Smooth muscle cell (in vitro differentiated cells): ENCODE measurements at regions not wholly inside any gene's neighbourhood (a gene's known extent, or its start where the extent isn't known, plus 50 kb on each side); places are given as distances from the start of the nearest gene placed in this dataset.

Experiments used
- DNase-seq: peaks from one replicate; lab custom pipeline; 2025; ENCODE audit not compliant: unreplicated experiment; lab: John Stamatoyannopoulos, UW
- H2AFZ ChIP-seq: fragments of 200-600 bp; sonication (generic); 2 replicates; pipeline ENCODE4 v1.6.0; 2016; ENCODE audit warnings: antibody characterized with exemption, low read depth, mild to moderate bottlenecking
- H3F3A ChIP-seq: fragments of 200-600 bp; sonication (generic); 2 replicates; pipeline ENCODE4 v1.6.0; 2017; ENCODE audit warnings: antibody characterized with exemption, low read depth
- H3K27ac ChIP-seq: fragments of 200-600 bp; sonication (generic); 2 replicates; pipeline ENCODE4 v1.5.1; 2016; ENCODE audit warnings: low read depth, mild to moderate bottlenecking
- H3K27me3 ChIP-seq: fragments of 200-600 bp; sonication (generic); 2 replicates; pipeline ENCODE4 v1.6.1; 2016; ENCODE audit warnings: low read depth, mild to moderate bottlenecking
- H3K36me3 ChIP-seq: fragments of 200-600 bp; sonication (generic); 2 replicates; pipeline ENCODE4 v1.5.1; 2016; ENCODE audit warnings: low read depth
- H3K4me1 ChIP-seq: fragments of 200-600 bp; sonication (generic); 2 replicates; pipeline ENCODE4 v1.5.1; 2016; ENCODE audit warnings: low read depth
- H3K4me2 ChIP-seq: fragments of 200-600 bp; sonication (generic); 2 replicates; pipeline ENCODE4 v1.6.0; 2016; ENCODE audit warnings: mild to moderate bottlenecking
- H3K4me3 ChIP-seq: fragments of 200-600 bp; sonication (generic); 2 replicates; pipeline ENCODE4 v1.5.1; 2016; ENCODE audit warnings: mild to moderate bottlenecking
- H3K79me2 ChIP-seq: fragments of 200-600 bp; sonication (generic); 2 replicates; pipeline ENCODE4 v1.6.0; 2016; ENCODE audit warnings: low read depth, mild to moderate bottlenecking
- H3K9ac ChIP-seq: fragments of 200-600 bp; sonication (generic); 2 replicates; pipeline ENCODE4 v1.6.0; 2016; ENCODE audit warnings: low read depth
- H3K9me3 ChIP-seq: fragments of 200-600 bp; sonication (generic); replicated peaks from 2 replicates; pipeline ENCODE4 v1.5.1; 2016; ENCODE audit warnings: low read depth
- H4K20me1 ChIP-seq: fragments of 200-600 bp; sonication (generic); 2 replicates; pipeline ENCODE4 v1.6.0; 2016; ENCODE audit warnings: low read depth
- WGBS: methylation state at CpG from one replicate; pipeline ENCODE4 v1.1.7; 2016; ENCODE audit warnings: low lambda C conversion rate; 5-methylcytosine and 5-hydroxymethylcytosine counted together
- TF ChIP-seq, protein P1 (sequence below): fragments of 200-600 bp; sonication (generic); IDR thresholded peaks from 2 replicates; pipeline ENCODE4 v1.5.1; 2017; ENCODE audit warnings: borderline replicate concordance, mild to moderate bottlenecking, antibody characterized with exemption; ENCODE audit not compliant: insufficient read depth, poor library complexity, severe bottlenecking

DNA sequence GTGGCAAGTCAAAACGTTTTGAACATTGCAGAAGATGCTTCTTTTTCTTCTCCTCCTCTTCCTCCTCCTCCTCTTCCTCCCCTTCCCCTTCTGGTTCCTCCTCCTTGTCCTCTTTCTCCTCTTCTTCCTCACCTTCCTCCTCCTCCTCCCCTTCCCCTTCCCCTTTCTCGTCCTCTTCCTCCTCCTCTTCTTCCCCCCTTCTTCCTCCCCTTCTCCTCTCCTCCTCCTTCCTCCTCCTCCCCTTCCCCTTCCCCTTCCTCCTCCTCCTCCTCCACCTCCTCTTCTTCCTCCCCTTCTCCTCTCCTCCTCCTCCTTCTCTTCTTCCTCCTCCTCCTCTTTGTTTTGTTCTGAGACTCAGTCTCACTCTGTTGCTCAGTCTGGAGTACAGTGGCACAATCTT lies 167.0 kb upstream of the SV2C start:
- TF ChIP-seq, protein P1, sequence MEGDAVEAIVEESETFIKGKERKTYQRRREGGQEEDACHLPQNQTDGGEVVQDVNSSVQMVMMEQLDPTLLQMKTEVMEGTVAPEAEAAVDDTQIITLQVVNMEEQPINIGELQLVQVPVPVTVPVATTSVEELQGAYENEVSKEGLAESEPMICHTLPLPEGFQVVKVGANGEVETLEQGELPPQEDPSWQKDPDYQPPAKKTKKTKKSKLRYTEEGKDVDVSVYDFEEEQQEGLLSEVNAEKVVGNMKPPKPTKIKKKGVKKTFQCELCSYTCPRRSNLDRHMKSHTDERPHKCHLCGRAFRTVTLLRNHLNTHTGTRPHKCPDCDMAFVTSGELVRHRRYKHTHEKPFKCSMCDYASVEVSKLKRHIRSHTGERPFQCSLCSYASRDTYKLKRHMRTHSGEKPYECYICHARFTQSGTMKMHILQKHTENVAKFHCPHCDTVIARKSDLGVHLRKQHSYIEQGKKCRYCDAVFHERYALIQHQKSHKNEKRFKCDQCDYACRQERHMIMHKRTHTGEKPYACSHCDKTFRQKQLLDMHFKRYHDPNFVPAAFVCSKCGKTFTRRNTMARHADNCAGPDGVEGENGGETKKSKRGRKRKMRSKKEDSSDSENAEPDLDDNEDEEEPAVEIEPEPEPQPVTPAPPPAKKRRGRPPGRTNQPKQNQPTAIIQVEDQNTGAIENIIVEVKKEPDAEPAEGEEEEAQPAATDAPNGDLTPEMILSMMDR, result no peak
- peaks cover 32% of the 10 kb centered on the region for H3K27me3 ChIP-seq
- H3K4me3 ChIP-seq, result no peak overlapping the region
- H3K4me1 ChIP-seq, result no peaks in the 10 kb centered on the region
- no peaks in the 10 kb centered on the region for H3F3A ChIP-seq
- H3K9ac ChIP-seq, result no peak overlapping the region
- no peaks in the 10 kb centered on the region for H3K36me3 ChIP-seq
- H2AFZ ChIP-seq, result no peak overlapping the region
- H4K20me1 ChIP-seq, result no peaks in the 10 kb centered on the region
- no peak for DNase-seq
- no peak overlapping the region for H3K27ac ChIP-seq
- 7% methylated on average over 1 of the region's 2 CpGs for WGBS
- H3K79me2 ChIP-seq, result no peaks in the 10 kb centered on the region
- no peaks in the 10 kb centered on the region for H3K9me3 ChIP-seq
- H3K4me2 ChIP-seq, result no peak overlapping the region

DNA sequence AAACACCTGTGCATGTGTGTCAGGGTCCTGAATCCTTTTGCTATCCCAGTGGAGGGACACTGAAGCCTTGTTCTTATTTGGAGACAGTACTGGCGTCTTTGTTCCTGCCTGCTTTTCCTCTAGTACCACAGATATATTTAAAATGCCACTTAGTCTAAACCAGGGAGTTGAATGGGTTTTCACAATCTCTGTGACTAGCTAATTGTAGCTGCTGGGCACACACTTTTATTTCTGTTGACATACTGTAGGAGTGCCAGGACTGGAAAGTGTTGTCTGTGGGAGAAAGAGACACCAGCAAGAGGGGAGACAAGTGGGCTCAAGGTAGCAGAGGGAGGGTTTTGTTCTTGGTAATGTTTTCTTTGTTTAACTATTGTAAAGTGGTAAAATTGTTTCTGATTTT lies 174.0 kb upstream of the SV2C start:
- H3K9me3 ChIP-seq, result no peaks in the 10 kb centered on the region
- no peaks in the 10 kb centered on the region for H3K79me2 ChIP-seq
- H3K9ac ChIP-seq, result no peak overlapping the region
- TF ChIP-seq, protein P1, result no peak
- H3F3A ChIP-seq, result no peaks in the 10 kb centered on the region
- H3K4me3 ChIP-seq, result no peak overlapping the region
- peaks cover 12% of the 10 kb centered on the region for H3K27me3 ChIP-seq
- no peak overlapping the region for H3K27ac ChIP-seq
- WGBS, result 68% methylated on average over 1 of the region's 1 CpG
- H3K4me1 ChIP-seq, result no peaks in the 10 kb centered on the region
- no peak for DNase-seq
- H4K20me1 ChIP-seq, result no peaks in the 10 kb centered on the region
- no peak overlapping the region for H2AFZ ChIP-seq
- no peak overlapping the region for H3K4me2 ChIP-seq
- H3K36me3 ChIP-seq, result no peaks in the 10 kb centered on the region

DNA sequence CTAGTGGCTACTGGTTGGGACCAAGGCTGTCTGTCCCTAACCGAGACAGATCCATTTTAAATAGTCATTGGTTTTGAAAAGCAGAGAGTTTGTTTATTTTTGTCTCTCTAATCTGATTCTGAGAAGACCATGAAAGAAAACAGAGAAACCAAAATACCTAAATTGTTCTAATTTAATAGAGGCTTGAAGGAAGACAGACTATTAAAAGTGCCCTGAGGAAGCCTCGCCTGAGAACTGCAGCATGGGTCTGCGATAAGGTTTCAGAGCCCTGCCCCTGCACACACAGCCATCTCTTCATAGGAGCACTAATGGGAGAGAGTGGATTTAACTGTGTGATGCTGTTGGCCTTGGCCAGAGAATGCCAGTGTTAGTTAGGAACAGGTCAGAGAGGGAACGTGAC lies 175.5 kb upstream of the SV2C start:
- no peaks in the 10 kb centered on the region for H3K36me3 ChIP-seq
- peaks cover 12% of the 10 kb centered on the region for H3K27me3 ChIP-seq

DNA sequence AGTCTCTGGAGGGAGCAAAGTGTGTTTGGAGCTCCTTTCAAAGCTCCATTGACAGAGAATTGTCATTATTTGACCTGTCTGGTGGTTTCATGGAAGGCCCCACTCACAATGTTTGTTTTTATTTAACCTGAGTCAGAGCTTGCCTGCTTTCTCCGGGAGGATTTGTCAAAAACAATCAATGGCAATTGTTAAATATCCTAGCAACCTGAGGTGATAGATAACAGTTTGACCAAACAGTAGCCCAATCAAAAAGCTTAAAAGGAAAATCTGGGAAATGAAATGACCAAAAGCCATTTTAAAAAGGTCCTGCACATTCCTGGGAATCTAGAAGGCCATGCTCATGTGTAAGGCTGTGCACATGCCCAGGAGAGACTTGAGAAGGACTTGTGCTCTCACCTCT lies 177.2 kb upstream of the POC5 start:
- H3K36me3 ChIP-seq, result no peaks in the 10 kb centered on the region
- no peak overlapping the region for H3K4me2 ChIP-seq
- no peaks in the 10 kb centered on the region for H3K9me3 ChIP-seq
- no peaks in the 10 kb centered on the region for H3K4me1 ChIP-seq
- H3F3A ChIP-seq, result no peaks in the 10 kb centered on the region
- no peak overlapping the region for H3K4me3 ChIP-seq
- no peak overlapping the region for H3K27ac ChIP-seq
- no peak for DNase-seq
- H4K20me1 ChIP-seq, result no peaks in the 10 kb centered on the region
- H3K27me3 ChIP-seq, result no peaks in the 10 kb centered on the region
- no peak overlapping the region for H2AFZ ChIP-seq
- WGBS, result 81% methylated on average over 1 of the region's 1 CpG
- no peak overlapping the region for H3K9ac ChIP-seq
- no peaks in the 10 kb centered on the region for H3K79me2 ChIP-seq
- TF ChIP-seq, protein P1, result no peak

More for the DNA sequence above, 175.5 kb upstream of the SV2C start:
- H3K9ac ChIP-seq, result no peak overlapping the region
- no peak overlapping the region for H3K4me2 ChIP-seq
- 77% methylated on average over 4 of the region's 4 CpGs for WGBS
- H4K20me1 ChIP-seq, result no peaks in the 10 kb centered on the region
- H3F3A ChIP-seq, result no peaks in the 10 kb centered on the region
- no peak overlapping the region for H3K4me3 ChIP-seq
- no peaks in the 10 kb centered on the region for H3K4me1 ChIP-seq
- no peak for DNase-seq
- H3K27ac ChIP-seq, result no peak overlapping the region
- H2AFZ ChIP-seq, result no peak overlapping the region
- H3K9me3 ChIP-seq, result no peaks in the 10 kb centered on the region
- TF ChIP-seq, protein P1, result no peak
- no peaks in the 10 kb centered on the region for H3K79me2 ChIP-seq
